Amniotic stem cell (primary cell): ENCODE measurements at regions not wholly inside any gene's neighbourhood (a gene's known extent, or its start where the extent isn't known, plus 50 kb on each side); places are given as distances from the start of the nearest gene placed in this dataset.

Experiments used
- DNase-seq: peaks from one replicate; lab custom pipeline; 2025; lab: John Stamatoyannopoulos, UW

GRCh38 chr7:155202106-155202871 is 95.4 kb upstream of the INSIG1 start:
- DNase-seq: no peak

GRCh38 chr7:155203059-155203881 is 94.4 kb upstream of the INSIG1 start:
- DNase-seq: no peak

GRCh38 chr7:155203882-155204691 is 93.6 kb upstream of the INSIG1 start:
- DNase-seq: no peak

GRCh38 chr7:155204744-155205367 is 92.8 kb upstream of the INSIG1 start:
- no peak for DNase-seq

- peak; percentile 64 for DNase-seq
These were observed 92.0 kb upstream of the INSIG1 start for GRCh38 chr7:155205368-155206317.

- no peak for DNase-seq
These were observed 91.2 kb upstream of the INSIG1 start for GRCh38 chr7:155206318-155207020.

GRCh38 chr7:155207326-155208002 is 90.2 kb upstream of the INSIG1 start:
- no peak for DNase-seq

GRCh38 chr7:155208681-155209477 is 88.8 kb upstream of the INSIG1 start:
- DNase-seq: no peak

GRCh38 chr7:155209478-155210319 is 88.0 kb upstream of the INSIG1 start:
- no peak for DNase-seq

GRCh38 chr7:155210356-155210755 is 87.3 kb upstream of the INSIG1 start:
- no peak for DNase-seq

- DNase-seq: no peak
These were observed 86.5 kb upstream of the INSIG1 start for GRCh38 chr7:155211173-155211572.

GRCh38 chr7:155211761-155212160 is 85.9 kb upstream of the INSIG1 start:
- DNase-seq: no peak

GRCh38 chr7:155212301-155213015 is 85.2 kb upstream of the INSIG1 start:
- DNase-seq: no peak

- no peak for DNase-seq
These were observed 84.3 kb upstream of the INSIG1 start for GRCh38 chr7:155213385-155213784.

GRCh38 chr7:155213955-155214740 is 83.5 kb upstream of the INSIG1 start:
- no peak for DNase-seq

- no peak for DNase-seq
These were observed 81.9 kb upstream of the INSIG1 start for GRCh38 chr7:155215576-155216325.
